ENCODE measurements at regions not wholly inside any gene's neighbourhood (a gene's known extent, or its start where the extent isn't known, plus 50 kb on each side); places are given as distances from the start of the nearest gene placed in this dataset.

DNA sequence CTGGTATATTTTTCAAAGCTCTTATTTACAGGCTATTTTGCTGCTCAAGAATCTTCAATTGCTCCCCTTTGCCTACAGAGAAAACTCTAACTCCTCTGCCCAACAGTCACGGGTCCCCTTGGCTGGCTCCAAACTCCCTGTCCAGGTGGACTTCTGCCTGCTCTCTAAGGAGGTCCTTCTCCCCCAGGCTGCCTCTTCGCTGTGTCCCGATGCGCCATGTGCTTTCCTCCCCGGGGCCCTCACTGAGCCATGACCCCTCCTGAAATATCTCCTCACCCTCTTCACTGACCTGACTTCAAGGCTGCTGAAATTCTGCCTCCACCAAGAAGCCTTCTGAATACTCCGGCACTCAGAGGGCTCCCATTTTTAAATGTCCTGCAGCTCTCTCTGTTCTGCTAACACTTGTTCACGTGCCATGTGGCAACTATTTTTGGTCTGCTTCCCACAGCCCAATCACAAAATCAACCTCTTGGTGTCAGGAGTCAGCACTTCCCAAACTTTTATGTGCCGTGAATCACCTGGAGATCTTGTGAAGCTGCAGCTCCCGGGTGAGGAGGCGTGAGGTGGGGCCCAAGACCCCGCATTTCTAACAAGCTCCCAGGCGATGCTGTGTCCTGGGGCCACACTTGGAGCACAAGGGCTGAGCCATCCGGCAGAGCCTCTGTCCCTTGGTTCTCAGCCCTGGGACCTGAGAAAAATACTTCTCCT is 85.7 kb upstream of the COL13A1 start:
- peak; percentile 26 for DNase-seq (ENCODE audit: low read depth)

- peak; percentile 56 for DNase-seq (ENCODE audit: low read depth)
These were observed 84.8 kb upstream of the COL13A1 start for GRCh38 chr10:69716711-69717560.

DNA sequence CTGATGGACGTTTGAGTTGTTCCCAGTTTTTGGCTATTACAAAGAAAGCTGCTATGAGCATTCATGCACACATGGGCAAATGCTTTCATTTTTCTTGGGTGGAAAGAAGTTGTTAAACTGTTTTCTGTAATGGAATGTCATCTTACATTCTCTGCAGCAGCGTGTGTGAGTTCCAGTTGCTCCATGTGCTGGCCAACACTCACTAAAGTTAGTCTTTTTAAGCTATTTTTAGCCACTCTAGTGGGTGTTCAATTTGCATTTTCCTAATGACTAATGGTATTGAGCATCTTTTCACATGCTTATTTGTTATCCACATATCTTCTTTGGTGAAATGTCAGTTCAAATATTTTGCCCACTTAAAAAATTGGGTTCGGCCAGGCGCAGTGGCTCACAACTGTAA is 82.8 kb upstream of the COL13A1 start:
- DNase-seq (ENCODE audit: low read depth): no peak

DNA sequence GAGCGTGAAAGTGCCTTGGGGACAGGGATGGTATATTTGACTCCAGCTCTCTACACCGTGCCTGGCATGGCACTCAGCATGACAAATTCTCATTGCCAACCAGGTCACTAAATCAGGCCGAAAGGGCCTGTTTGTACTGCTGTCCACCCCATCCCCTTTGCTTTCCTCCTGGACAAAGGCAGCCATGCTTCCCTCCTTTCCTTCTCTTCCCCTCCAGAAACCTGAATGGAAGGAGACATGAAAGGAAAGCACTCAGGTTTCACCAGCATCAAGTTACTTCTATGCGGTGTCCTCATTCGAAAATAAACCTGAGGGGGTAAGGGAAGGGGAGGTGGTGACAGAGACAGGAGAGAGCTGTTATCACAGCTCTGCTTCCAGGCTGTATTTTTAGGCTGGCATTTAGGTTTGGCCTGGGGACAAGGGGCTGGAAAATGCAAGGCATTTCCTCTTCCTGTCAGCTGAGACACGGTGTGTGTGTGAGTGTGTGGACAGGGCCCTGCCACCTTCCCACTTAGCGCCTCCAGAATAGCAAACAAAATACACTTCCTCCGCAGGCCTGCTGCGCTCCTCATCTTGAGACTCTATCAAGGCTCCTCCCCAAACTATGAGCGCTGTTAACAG is 79.9 kb upstream of the COL13A1 start:
- peak; percentile 74 for DNase-seq (ENCODE audit: low read depth)

GRCh38 chr10:69723653-69724052 is 78.1 kb upstream of the COL13A1 start:
- no peak for DNase-seq (ENCODE audit: low read depth)

DNA sequence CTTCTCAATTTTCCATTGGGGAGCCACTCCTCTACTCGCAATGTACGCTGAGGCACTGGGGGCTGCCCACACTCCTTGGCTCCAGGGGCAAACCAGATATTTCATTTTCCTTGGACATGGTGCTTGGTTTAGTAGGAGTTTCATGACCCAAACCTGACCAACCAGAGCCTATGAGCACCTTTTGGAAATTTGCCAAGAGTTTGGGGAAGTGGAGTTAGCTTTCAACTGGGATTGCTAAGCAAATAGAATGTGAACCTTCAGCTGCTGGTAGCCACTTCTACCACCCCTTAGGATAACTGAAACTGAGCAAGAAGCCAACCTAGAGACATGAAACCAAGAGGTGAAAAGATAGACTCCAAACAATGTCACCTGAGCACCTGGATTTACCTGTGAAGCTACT is 74.9 kb upstream of the COL13A1 start:
- no peak for DNase-seq (ENCODE audit: low read depth)

DNA sequence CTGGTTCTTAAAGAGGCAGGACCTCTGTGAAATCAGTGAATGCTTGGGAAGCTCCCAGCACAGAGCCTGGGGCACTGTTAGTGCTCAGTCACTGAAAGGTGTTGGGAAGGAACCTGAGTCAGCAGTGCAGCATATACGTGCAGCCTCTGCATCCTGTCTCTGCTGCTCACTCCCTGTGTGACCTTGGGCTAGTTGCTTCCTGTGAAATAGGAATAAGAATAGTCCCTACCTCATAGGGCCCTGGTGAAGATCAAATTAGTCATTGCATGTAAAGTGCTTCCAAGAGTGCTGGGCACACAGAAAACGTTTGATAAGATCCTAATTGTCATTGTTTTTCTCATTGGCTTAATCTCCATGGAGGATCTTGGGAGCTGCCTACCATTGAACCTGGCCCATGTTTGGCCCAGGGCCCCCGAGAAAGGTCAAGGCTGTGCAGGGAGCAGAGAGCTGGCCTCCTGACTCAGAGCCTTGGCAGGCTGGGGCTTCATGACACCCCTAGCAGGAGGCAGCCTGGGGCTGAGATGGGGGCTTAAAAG is 73.3 kb upstream of the COL13A1 start:
- peak; percentile 97 for DNase-seq (ENCODE audit: low read depth)

DNA sequence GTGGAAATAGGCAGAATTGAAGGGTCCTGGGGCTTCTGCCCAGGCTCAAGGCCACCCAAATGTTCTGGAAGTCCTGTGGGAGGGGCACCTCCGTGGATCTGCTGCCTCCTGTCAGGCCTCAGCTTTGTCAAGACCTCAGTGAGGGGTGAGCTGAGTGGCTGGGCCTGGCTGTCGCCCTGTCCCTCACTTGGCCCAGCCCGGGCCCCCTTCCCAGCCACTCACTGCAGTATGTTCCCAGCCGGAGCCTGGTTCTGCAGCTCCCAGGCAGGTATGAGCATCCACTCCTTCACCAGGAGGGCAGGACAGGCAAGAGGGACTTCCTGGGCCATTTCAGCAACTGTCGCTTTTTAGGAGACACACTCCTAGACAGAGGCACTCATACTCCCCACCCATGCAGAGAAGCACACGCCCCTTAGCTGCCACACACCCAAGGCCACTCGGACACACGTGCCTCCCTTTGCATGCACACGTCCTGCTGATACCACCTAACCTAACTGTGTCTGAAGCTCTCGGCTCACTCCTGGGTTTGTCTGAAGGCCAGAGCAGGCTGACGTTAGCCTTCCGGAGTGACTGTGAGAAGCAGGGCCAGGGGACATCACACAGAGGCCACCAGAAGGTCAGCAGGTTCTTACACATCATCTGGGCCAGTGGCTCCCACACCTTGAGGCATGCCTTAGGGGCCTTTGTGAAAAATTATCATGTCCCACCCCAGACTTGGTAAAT is 72.2 kb upstream of the COL13A1 start:
- DNase-seq (ENCODE audit: low read depth): no peak

DNA sequence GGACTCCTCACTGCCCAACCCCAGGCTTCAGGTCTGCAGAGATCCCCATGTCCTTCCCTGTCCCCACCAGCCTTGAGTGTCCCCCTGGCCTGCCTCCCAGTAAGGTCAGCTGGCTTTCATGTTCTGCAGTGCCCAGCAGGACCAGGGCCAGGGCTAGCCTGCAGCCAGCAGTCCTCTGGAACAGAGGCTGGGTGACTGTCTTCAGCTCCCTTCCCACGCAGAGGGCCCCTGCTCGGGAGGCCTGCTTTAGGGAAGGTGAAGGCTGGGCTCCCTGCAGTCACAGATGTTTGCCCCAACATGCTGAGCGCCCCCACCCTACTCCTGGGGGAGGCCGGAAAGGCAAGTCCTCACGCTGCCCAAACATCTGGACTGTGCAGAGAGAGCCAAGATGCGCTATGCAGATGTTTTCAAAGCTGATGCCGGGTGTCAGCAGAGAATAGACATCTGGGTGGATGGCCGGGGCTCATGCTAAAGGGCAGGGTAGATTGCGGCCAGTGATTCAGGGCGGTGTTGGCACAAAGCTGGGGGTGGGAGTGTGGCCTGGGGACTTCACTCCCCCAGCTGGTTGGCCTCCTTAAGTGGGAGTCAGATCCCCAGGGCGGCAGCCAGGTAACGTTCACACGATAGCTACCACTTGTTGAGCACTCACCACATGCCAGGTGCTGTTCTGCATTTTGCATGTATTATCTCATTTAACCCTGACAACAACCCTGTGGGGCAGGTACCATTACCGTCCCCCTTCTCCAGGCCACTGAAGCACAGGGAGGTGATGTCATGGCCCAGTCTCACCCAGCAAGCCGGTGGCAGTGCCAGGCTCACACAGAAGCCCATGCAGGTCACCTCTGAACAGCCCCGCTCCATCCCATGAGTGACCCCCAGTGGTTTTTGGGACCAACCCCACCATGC is 71.2 kb upstream of the COL13A1 start:
- DNase-seq (ENCODE audit: low read depth): no peak

DNA sequence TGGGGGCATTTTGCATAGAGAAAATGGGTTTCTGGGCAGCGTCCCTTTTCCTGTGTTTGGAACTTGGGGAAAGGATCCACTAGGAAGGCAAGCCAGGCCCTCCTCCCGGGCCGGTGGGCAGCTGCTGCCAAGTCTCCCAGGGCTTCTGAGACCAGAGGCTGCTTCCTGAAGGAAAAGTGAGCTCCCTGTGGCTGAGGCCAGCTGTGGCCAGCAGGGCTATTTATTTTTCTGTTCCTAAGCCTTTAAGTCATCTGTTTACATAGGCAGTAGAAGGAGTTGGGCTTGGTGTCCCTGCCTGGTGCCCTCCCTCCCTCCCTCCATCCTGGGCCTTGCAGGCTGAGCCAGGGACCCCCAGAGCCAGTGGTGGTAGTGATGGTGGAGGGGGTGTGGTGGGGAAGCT is 70.5 kb upstream of the COL13A1 start:
- DNase-seq (ENCODE audit: low read depth): peak; percentile 60

GRCh38 chr10:69731698-69732097 is 70.0 kb upstream of the COL13A1 start:
- no peak for DNase-seq (ENCODE audit: low read depth)

- DNase-seq (ENCODE audit: low read depth): no peak
These were observed 69.4 kb upstream of the COL13A1 start for GRCh38 chr10:69732147-69732825.

DNA sequence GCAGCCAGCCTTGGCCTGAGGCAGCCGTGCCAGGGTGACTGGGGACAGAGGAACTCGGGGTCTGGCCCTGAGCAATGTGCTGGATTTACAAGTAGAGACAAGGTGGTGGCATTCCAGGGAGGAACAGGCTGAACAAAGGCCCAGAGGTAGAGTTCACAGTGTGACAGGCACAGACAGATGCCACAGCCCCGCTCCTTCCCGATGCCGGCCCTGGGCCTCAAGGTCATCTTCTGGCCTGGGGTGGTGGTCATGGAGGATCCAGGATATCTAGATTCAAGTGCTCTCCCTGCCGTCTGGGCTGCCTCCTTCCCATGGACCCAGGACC is 68.9 kb upstream of the COL13A1 start:
- DNase-seq (ENCODE audit: low read depth): no peak

DNA sequence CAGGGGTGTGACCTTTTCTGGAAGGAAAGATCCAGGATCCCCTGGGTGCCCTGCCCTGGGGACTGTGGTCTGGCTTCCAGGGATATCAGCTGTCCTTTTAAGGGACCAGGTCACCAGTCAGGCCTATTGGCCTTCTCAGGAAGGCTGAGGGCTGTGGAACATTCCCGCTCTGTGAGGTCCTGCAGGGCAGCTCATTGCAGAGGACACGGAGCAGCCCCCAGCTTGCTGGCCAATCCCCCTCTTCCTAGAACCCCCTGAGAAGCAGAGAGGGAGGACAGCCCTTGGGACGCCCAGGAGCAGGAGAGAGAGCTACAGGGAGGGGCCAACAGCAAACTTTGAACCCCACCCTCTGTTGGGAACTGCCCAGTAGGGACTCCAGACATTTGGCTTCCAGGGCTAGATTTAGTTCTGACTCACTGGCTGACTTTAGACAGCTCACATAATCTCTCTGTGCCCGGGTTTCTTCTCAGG is 67.9 kb upstream of the COL13A1 start:
- DNase-seq (ENCODE audit: low read depth): peak; percentile 57

GRCh38 chr10:69734416-69734796 is 67.3 kb upstream of the COL13A1 start:
- DNase-seq (ENCODE audit: low read depth): no peak

DNA sequence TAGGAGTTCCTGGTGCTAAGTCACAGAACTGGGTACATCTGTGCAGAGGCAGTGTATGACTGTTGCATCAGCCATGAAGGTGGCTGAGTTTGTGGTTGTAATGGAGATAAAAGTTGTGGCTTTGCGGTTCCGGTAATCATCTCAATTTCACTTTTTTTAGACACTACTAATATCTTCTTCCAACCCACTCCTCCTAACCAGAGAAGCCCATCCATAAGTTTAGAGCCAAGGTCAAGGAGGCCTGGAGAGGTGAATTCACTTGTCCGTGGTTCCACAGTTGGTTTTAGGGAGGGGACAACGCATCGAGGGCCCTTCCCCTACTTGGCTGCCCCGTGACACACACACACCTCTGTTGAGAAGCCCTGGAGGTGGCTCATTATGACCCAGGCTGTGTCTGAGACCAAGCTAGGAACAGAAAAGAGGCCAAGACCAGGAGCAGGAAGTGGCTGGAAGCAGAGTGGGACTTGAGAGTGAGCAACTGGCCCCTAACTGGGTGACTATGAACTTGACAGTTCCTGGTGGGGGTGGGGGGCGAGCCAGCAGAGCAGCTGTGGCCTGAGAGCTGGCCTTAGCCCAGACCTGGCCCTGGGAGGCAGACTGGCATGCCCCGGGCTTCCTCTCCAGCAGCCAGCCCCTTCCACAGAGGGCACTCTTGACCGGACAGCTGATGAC is 66.8 kb upstream of the COL13A1 start:
- peak; percentile 40 for DNase-seq (ENCODE audit: low read depth)

DNA sequence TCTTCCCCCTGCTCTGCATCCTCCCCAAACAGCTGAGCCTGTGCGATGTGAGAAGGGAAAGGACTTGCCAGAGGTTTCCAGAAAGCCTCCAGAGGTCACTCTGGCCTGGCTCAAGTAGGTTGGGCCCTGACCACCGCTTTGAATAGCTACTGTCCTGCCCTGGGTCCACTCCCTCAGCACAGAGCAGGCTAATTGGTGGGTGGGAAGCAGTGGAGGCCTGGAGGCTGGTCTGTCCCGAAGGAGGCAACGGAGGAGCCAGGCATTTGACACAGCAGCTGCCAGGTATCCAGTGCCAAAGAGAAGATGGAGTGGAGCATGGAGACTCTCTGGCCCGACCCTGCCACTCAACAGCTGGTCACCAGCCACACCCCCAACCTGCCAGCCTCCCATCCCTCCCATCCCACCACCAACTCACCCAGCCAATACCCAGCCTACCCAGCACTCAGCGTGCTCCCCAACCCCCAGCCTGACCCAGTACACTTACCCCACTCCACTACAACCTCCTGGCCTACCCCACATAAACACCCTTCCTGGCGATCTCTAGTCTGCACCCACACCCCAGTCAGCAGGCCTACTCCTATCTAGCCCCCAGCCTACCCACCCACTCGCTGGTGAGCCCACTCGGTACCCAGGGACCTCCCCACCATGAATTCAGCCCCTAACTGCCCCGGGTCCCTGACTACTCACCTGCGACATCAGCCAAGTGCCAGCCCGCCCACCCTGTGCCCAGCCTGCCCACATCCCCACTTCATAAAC is 64.6 kb upstream of the COL13A1 start:
- DNase-seq (ENCODE audit: low read depth): no peak

DNA sequence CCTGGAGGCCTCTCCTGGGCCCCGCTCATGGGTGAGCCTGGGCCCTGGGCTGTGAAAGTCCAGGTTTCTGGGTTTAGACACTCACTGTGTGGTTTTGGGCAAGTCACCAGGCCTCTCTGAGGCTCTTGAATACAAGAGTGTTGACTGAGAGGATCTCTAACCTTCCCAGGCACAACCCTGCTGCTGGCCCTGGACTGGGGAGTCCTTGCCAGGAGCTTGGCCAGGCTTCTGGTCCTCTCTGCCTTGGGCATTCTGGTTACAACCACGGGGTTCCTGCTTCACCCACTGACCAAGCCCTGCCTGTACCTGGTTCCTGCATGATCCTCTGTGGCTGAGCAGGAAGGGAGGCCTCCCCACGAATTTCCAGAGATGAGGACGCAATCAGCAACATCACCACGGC is 63.6 kb upstream of the COL13A1 start:
- DNase-seq (ENCODE audit: low read depth): no peak

DNA sequence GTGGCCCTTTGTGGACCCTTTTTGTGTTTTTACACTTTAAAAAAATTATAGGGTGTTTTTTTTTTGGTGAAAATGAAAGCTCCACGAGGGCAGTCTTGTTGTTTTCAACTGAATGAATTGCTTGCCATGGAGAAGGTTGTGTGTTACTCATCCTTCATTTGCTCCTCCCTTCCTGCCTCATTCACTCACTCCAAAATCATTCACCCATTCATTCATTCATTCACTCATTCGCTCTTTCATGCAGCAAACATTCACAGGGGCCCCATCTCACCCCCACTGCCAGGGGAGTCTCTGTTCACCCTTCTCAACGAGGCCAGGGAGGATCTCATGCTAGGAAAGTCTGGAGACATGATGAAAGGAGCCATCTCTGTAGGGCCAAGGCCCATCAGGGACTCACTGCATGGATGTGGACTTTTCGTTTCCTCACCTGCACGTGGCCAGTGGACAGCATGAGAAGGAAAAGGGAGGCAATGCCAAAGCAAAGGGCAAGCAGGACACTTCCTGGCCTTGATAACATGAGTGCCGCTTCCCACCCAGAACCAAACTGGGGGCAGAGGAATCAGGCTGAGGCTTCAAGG is 62.8 kb upstream of the COL13A1 start:
- no peak for DNase-seq (ENCODE audit: low read depth)
